ENCODE measurements at regions not wholly inside any gene's neighbourhood (a gene's known extent, or its start where the extent isn't known, plus 50 kb on each side); places are given as distances from the start of the nearest gene placed in this dataset.

- H3K4me3 Mint-ChIP-seq, result no peak overlapping the region
- no peaks in the 10 kb centered on the region for H3K4me1 Mint-ChIP-seq
- no peaks in the 10 kb centered on the region for H3K27me3 Mint-ChIP-seq
- CTCF ChIA-PET, result no interaction called here
- ATAC-seq, result no peak
- DNase-seq, result no peak
- no peaks in the 10 kb centered on the region for H3K36me3 Mint-ChIP-seq
- H3K9me3 Mint-ChIP-seq (ENCODE audit: low read depth), result peaks cover 5% of the 10 kb centered on the region
- H3K27ac Mint-ChIP-seq, result no peak overlapping the region
Measured at GRCh38 chr15:25185156-25185710, 230.4 kb downstream of the SNRPN start.

- no peak overlapping the region for H3K4me3 Mint-ChIP-seq
- H3K27me3 Mint-ChIP-seq, result no peaks in the 10 kb centered on the region
- no peaks in the 10 kb centered on the region for H3K4me1 Mint-ChIP-seq
- no peaks in the 10 kb centered on the region for H3K36me3 Mint-ChIP-seq
- H3K9me3 Mint-ChIP-seq (ENCODE audit: low read depth), result peaks cover 5% of the 10 kb centered on the region
- DNase-seq (no peak), ATAC-seq (no peak)
- CTCF ChIA-PET, result no interaction called here
- no peak overlapping the region for H3K27ac Mint-ChIP-seq
Measured at GRCh38 chr15:25185791-25186190, 231.0 kb downstream of the SNRPN start.

- CTCF ChIA-PET, result no interaction called here
- ATAC-seq, result no peak
- Mint-ChIP-seq H3K9me3 (ENCODE audit: low read depth) (peaks cover 5% of the 10 kb centered on the region), H3K27ac (no peak overlapping the region), H3K4me3 (no peak overlapping the region), H3K27me3 (no peaks in the 10 kb centered on the region), H3K4me1 (no peaks in the 10 kb centered on the region), H3K36me3 (no peaks in the 10 kb centered on the region)
- no peak for DNase-seq
Measured at GRCh38 chr15:25186411-25186810, 231.6 kb downstream of the SNRPN start.

- Mint-ChIP-seq H3K4me1 (no peaks in the 10 kb centered on the region), H3K27me3 (no peaks in the 10 kb centered on the region), H3K36me3 (no peaks in the 10 kb centered on the region), H3K9me3 (ENCODE audit: low read depth) (peaks cover 7% of the 10 kb centered on the region), H3K27ac (no peak overlapping the region), H3K4me3 (no peak overlapping the region)
- CTCF ChIA-PET, result no interaction called here
- DNase-seq, result no peak
- ATAC-seq, result no peak
Measured at GRCh38 chr15:25186906-25187645, 232.3 kb downstream of the SNRPN start.

- CTCF ChIA-PET, result no interaction called here
- DNase-seq (no peak), ATAC-seq (no peak)
- Mint-ChIP-seq H3K4me1 (no peaks in the 10 kb centered on the region), H3K27ac (no peak overlapping the region), H3K4me3 (no peak overlapping the region), H3K27me3 (no peaks in the 10 kb centered on the region), H3K36me3 (no peaks in the 10 kb centered on the region), H3K9me3 (ENCODE audit: low read depth) (peaks cover 7% of the 10 kb centered on the region)
Measured at GRCh38 chr15:25188051-25188450, 233.3 kb downstream of the SNRPN start.

- CTCF ChIA-PET, result no interaction called here
- H3K36me3 Mint-ChIP-seq, result no peaks in the 10 kb centered on the region
- H3K4me1 Mint-ChIP-seq, result no peaks in the 10 kb centered on the region
- no peak for ATAC-seq
- no peak overlapping the region for H3K27ac Mint-ChIP-seq
- no peak overlapping the region for H3K4me3 Mint-ChIP-seq
- H3K27me3 Mint-ChIP-seq, result no peaks in the 10 kb centered on the region
- no peak for DNase-seq
- H3K9me3 Mint-ChIP-seq (ENCODE audit: low read depth), result peaks cover 7% of the 10 kb centered on the region
Measured at GRCh38 chr15:25188551-25189101, 233.8 kb downstream of the SNRPN start.

- Mint-ChIP-seq H3K4me3 (no peak overlapping the region), H3K27me3 (no peaks in the 10 kb centered on the region), H3K36me3 (no peaks in the 10 kb centered on the region), H3K9me3 (ENCODE audit: low read depth) (peaks cover 7% of the 10 kb centered on the region), H3K27ac (no peak overlapping the region), H3K4me1 (no peaks in the 10 kb centered on the region)
- ATAC-seq, result no peak
- CTCF ChIA-PET, result no interaction called here
- no peak for DNase-seq
Measured at GRCh38 chr15:25189551-25189950, 234.8 kb downstream of the SNRPN start.

GRCh38 chr15:25192651-25193050 lies 237.9 kb downstream of the SNRPN start:
- H3K27ac Mint-ChIP-seq, result no peak overlapping the region
- no peaks in the 10 kb centered on the region for H3K36me3 Mint-ChIP-seq
- H3K9me3 Mint-ChIP-seq (ENCODE audit: low read depth), result peaks cover 15% of the 10 kb centered on the region
- no peak overlapping the region for H3K4me3 Mint-ChIP-seq
- H3K27me3 Mint-ChIP-seq, result no peaks in the 10 kb centered on the region
- DNase-seq, result no peak
- ATAC-seq, result no peak
- H3K4me1 Mint-ChIP-seq, result no peaks in the 10 kb centered on the region
- CTCF ChIA-PET, result no interaction called here

GRCh38 chr15:25207369-25207768 lies 231.5 kb downstream of the UBE3A start:
- H3K4me1 Mint-ChIP-seq, result no peaks in the 10 kb centered on the region
- ATAC-seq, result no peak
- H3K9me3 Mint-ChIP-seq (ENCODE audit: low read depth), result no peaks in the 10 kb centered on the region
- no peaks in the 10 kb centered on the region for H3K27me3 Mint-ChIP-seq
- no peak overlapping the region for H3K4me3 Mint-ChIP-seq
- DNase-seq, result no peak
- CTCF ChIA-PET, result no interaction called here
- H3K36me3 Mint-ChIP-seq, result no peaks in the 10 kb centered on the region
- no peak overlapping the region for H3K27ac Mint-ChIP-seq

GRCh38 chr15:25208735-25209134 lies 230.1 kb downstream of the UBE3A start:
- H3K4me3 Mint-ChIP-seq, result no peak overlapping the region
- no peaks in the 10 kb centered on the region for H3K9me3 Mint-ChIP-seq (ENCODE audit: low read depth)
- CTCF ChIA-PET, result no interaction called here

GRCh38 chr15:25220834-25221233 lies 218.0 kb downstream of the UBE3A start:
- Mint-ChIP-seq H3K36me3 (no peaks in the 10 kb centered on the region), H3K27me3 (no peaks in the 10 kb centered on the region), H3K4me1 (no peaks in the 10 kb centered on the region), H3K4me3 (no peak overlapping the region), H3K27ac (no peak overlapping the region), H3K9me3 (ENCODE audit: low read depth) (peaks cover 16% of the 10 kb centered on the region)
- DNase-seq (no peak), ATAC-seq (no peak)
- CTCF ChIA-PET, result no interaction called here

More at GRCh38 chr15:25208735-25209134, 230.1 kb downstream of the UBE3A start:
- no peaks in the 10 kb centered on the region for H3K27me3 Mint-ChIP-seq
- H3K4me1 Mint-ChIP-seq, result no peaks in the 10 kb centered on the region
- no peak for DNase-seq
- no peak overlapping the region for H3K27ac Mint-ChIP-seq
- H3K36me3 Mint-ChIP-seq, result no peaks in the 10 kb centered on the region
- ATAC-seq, result no peak

GRCh38 chr15:25224396-25224795 lies 214.4 kb downstream of the UBE3A start:
- DNase-seq, result no peak
- H3K4me3 Mint-ChIP-seq, result no peak overlapping the region
- no peak for ATAC-seq
- H3K9me3 Mint-ChIP-seq (ENCODE audit: low read depth), result peaks cover 9% of the 10 kb centered on the region
- H3K27ac Mint-ChIP-seq, result no peak overlapping the region
- no peaks in the 10 kb centered on the region for H3K4me1 Mint-ChIP-seq
- no peaks in the 10 kb centered on the region for H3K27me3 Mint-ChIP-seq
- no peaks in the 10 kb centered on the region for H3K36me3 Mint-ChIP-seq
- CTCF ChIA-PET, result no interaction called here

GRCh38 chr15:25226360-25226759 lies 212.5 kb downstream of the UBE3A start:
- H3K4me1 Mint-ChIP-seq, result no peaks in the 10 kb centered on the region
- ATAC-seq, result no peak

GRCh38 chr15:25228261-25228660 lies 210.6 kb downstream of the UBE3A start:
- Mint-ChIP-seq H3K27me3 (no peaks in the 10 kb centered on the region), H3K9me3 (ENCODE audit: low read depth) (peaks cover 7% of the 10 kb centered on the region), H3K27ac (no peak overlapping the region), H3K4me1 (no peaks in the 10 kb centered on the region), H3K36me3 (no peaks in the 10 kb centered on the region), H3K4me3 (no peak overlapping the region)
- CTCF ChIA-PET, result no interaction called here
- ATAC-seq (no peak), DNase-seq (no peak)

More at GRCh38 chr15:25226360-25226759, 212.5 kb downstream of the UBE3A start:
- Mint-ChIP-seq H3K9me3 (ENCODE audit: low read depth) (peaks cover 9% of the 10 kb centered on the region), H3K27me3 (no peaks in the 10 kb centered on the region), H3K27ac (no peak overlapping the region), H3K36me3 (no peaks in the 10 kb centered on the region), H3K4me3 (no peak overlapping the region)
- CTCF ChIA-PET, result no interaction called here
- DNase-seq, result no peak

Data from activated CD8-positive, alpha-beta memory T cell treated with anti-CD3 and anti-CD28 coated beads, Interleukin-2, amount 10 ng/mL, durations not matched to agents 7 days and 5 days (primary cell).